Lower leg skin (tissue), 4 donors: ENCODE measurements at regions not wholly inside any gene's neighbourhood (a gene's known extent, or its start where the extent isn't known, plus 50 kb on each side); places are given as distances from the start of the nearest gene placed in this dataset.
"Not testable (repeated sequence)": the region's sequence is repeated elsewhere in the genome, so short reads cannot be mapped to it uniquely, and the experiment has no call there.

ENCODE experiments used
- DNase-seq, 2 donors: peaks; one replicate each; pipeline ENCODE4 v3.0.0-alpha.2; 2019; ENCODE audit warnings: low spot score in 2 of 2
- H3K4me3 ChIP-seq: fragments of 200-600 bp; sonication (generic); 2 replicates; pipeline ENCODE4 v1.5.1; 2017; ENCODE audit warnings: mild to moderate bottlenecking, low read depth; ENCODE audit not compliant: poor library complexity, severe bottlenecking
- CTCF ChIP-seq, 3 donors: fragments of 450-650 bp; IDR thresholded peaks; one replicate each; pipeline ENCODE4 v1.5.1; 2016; ENCODE audit warnings: antibody characterized with exemption in 3 of 3, mild to moderate bottlenecking in 3 of 3, moderate library complexity in 2 of 3
- POLR2A ChIP-seq, 2 donors: fragments of 450-650 bp; IDR thresholded peaks; one replicate each; pipeline ENCODE4 v1.6.1; 2016 to 2017; ENCODE audit warnings: antibody characterized with exemption in 2 of 2, mild to moderate bottlenecking in 1 of 2, moderate library complexity in 1 of 2
- WGBS, 2 donors: methylation state at CpG; one replicate each; pipeline ENCODE4 v1.1.5; 2018; 5-methylcytosine and 5-hydroxymethylcytosine counted together
- intact Hi-C: fragments of 100-400 bp; cut with DNase I; formaldehyde crosslinking; loops from one replicate; pipeline ENCODE4 v1.15.0; 2023; ENCODE audit warnings: low total_unique reads

GRCh38 chr1:115524236-115524635 lies 117.5 kb upstream of the VANGL1 start:
- intact Hi-C loops = no loop called here
- TF ChIP-seq POLR2A (IDR thresholded peaks at IDR 0.05) = no peak
- TF ChIP-seq CTCF (IDR thresholded peaks at IDR 0.05) = no peak
- no peak overlapping the region for H3K4me3 ChIP-seq
- 61 to 83% methylated on average over 1 of the region's 1 CpG for WGBS, 2 donors
- DNase-seq = no peak

- TF ChIP-seq CTCF (IDR thresholded peaks at IDR 0.05) = no peak
- no peak for TF ChIP-seq POLR2A (IDR thresholded peaks at IDR 0.05)
- H3K4me3 ChIP-seq = no peak overlapping the region
- intact Hi-C loops = no loop called here
- DNase-seq = no peak
These were observed 119.4 kb upstream of the VANGL1 start for GRCh38 chr1:115522386-115522785.

- TF ChIP-seq CTCF (IDR thresholded peaks at IDR 0.05) (no peak), POLR2A (IDR thresholded peaks at IDR 0.05) (no peak)
- no peak for DNase-seq
- WGBS, 2 donors = 86 to 88% methylated on average over 4 of the region's 4 CpGs
- no peak overlapping the region for H3K4me3 ChIP-seq
- intact Hi-C loops = no loop called here
These were observed 126.5 kb upstream of the VANGL1 start for GRCh38 chr1:115515270-115515669.

GRCh38 chr1:115510226-115510625 lies 131.5 kb upstream of the VANGL1 start:
- intact Hi-C loops = not testable (repeated sequence)
- WGBS, 2 donors = 73 to 74% methylated on average over 4 of the region's 4 CpGs

GRCh38 chr1:115507901-115508300 lies 133.9 kb upstream of the VANGL1 start:
- TF ChIP-seq CTCF (IDR thresholded peaks at IDR 0.05) (no peak), POLR2A (IDR thresholded peaks at IDR 0.05) (no peak)

More at GRCh38 chr1:115510226-115510625, 131.5 kb upstream of the VANGL1 start:
- DNase-seq, H3K4me3 ChIP-seq: not testable (repeated sequence)

GRCh38 chr1:115506924-115507589 lies 134.7 kb upstream of the VANGL1 start:
- TF ChIP-seq POLR2A (IDR thresholded peaks at IDR 0.05) (no peak), CTCF (IDR thresholded peaks at IDR 0.05) (no peak)
- 51 to 52% methylated on average over 10 of the region's 10 CpGs for WGBS, 2 donors
- no peak overlapping the region for H3K4me3 ChIP-seq
- no peak for DNase-seq
- intact Hi-C loops = no loop called here

More at GRCh38 chr1:115507901-115508300, 133.9 kb upstream of the VANGL1 start:
- no peak overlapping the region for H3K4me3 ChIP-seq
- intact Hi-C loops = no loop called here
- WGBS, 2 donors = 15 to 17% methylated on average over 6 of the region's 6 CpGs
- DNase-seq = no peak
